ENCODE measurements at regions not wholly inside any gene's neighbourhood (a gene's known extent, or its start where the extent isn't known, plus 50 kb on each side); places are given as distances from the start of the nearest gene placed in this dataset.

DNA sequence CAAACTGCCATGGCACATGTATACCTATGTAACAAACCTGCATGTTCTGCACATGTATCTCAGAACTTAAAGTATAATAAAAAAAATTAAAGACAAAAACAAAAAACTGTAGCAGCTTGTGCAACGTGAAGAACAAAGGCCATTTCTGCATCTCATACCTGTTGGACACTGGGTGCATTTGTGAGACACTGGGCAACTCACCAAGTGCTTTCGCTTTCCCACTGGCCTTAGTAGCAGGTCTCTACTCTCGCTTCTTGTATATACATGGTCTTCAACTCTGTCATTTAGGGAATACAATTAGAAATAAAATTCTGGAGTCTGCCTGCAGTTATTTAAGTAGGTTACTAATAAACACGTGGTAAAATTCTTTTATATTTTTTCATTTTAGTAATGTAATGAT is 423.8 kb downstream of the CBLN4 start:
- in situ Hi-C loops (cut with MboI; ENCODE audit: low pct_unique_long_range_greater_than_20kb, low sequenced_read_pairs, unreplicated experiment): no loop called here
- TF ChIP-seq, protein P1, sequence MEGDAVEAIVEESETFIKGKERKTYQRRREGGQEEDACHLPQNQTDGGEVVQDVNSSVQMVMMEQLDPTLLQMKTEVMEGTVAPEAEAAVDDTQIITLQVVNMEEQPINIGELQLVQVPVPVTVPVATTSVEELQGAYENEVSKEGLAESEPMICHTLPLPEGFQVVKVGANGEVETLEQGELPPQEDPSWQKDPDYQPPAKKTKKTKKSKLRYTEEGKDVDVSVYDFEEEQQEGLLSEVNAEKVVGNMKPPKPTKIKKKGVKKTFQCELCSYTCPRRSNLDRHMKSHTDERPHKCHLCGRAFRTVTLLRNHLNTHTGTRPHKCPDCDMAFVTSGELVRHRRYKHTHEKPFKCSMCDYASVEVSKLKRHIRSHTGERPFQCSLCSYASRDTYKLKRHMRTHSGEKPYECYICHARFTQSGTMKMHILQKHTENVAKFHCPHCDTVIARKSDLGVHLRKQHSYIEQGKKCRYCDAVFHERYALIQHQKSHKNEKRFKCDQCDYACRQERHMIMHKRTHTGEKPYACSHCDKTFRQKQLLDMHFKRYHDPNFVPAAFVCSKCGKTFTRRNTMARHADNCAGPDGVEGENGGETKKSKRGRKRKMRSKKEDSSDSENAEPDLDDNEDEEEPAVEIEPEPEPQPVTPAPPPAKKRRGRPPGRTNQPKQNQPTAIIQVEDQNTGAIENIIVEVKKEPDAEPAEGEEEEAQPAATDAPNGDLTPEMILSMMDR (IDR thresholded peaks at IDR 0.05; ENCODE audit: extremely low read depth, insufficient read depth, missing control alignments): no peak
- no peak for DNase-seq (ENCODE audit: low spot score)

DNA sequence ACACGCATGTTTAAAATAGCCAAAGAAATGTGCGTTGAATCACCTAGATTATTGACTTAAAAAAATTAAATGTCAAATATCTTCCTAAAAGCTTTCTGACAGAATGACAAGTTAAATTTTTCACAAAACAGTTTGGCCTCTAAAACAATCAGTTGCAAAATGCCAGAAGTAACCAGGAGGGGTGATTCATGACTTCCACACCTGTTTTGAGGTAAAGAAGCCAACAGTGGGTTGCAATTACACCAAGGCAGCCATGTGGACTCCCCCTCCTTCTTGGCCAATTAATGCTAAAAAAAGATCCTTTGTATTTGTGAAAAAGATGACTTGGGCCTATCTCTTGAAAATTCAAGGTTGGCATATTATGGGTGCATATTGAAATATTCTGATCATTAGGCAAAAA is 424.8 kb downstream of the CBLN4 start:
- DNase-seq (ENCODE audit: low spot score): no peak
- in situ Hi-C loops (cut with MboI; ENCODE audit: low pct_unique_long_range_greater_than_20kb, low sequenced_read_pairs, unreplicated experiment): no loop called here
- TF ChIP-seq, protein P1 (IDR thresholded peaks at IDR 0.05; ENCODE audit: extremely low read depth, insufficient read depth, missing control alignments): no peak

DNA sequence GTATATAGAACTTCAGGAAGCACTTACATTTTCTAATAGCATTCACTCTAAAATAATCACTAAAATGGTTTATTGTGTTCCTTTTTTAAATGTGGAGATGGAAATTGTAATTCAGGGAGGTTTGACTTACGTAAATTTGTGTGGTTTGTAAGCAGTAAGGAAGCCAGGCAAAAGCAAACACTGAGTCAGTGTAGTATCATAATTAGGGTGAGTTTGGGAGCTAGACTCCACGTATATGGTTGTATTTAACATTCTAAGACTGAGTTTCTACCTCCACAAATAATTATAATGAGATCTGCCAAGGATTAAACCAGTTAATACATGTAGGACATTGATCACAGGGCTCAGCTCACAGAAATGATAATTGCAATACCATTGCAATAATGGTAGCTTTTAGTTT is 425.5 kb downstream of the CBLN4 start:
- in situ Hi-C loops (cut with MboI; ENCODE audit: low pct_unique_long_range_greater_than_20kb, low sequenced_read_pairs, unreplicated experiment): no loop called here
- DNase-seq (ENCODE audit: low spot score): no peak
- TF ChIP-seq, protein P1 (IDR thresholded peaks at IDR 0.05; ENCODE audit: extremely low read depth, insufficient read depth, missing control alignments): no peak

DNA sequence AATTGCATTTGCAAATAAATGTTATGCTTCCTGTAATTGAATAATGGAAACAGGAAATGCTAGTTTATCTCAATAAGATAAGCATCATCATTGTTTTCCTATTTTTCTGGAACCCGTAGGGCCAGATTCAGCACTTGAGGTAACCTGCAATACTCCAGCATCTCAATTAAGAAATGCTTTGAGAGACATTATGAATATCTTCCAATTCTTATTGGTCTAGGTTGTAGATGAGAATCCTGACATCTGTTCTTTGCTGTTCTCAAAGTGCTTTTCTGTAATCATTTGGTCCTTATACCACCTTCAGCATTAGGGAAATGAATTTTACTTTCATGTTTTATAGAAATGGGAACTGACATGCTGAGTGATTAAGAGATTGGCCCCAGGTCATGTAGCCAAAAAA is 428.3 kb downstream of the CBLN4 start:
- in situ Hi-C loops (cut with MboI; ENCODE audit: low pct_unique_long_range_greater_than_20kb, low sequenced_read_pairs, unreplicated experiment): no loop called here
- no peak for DNase-seq (ENCODE audit: low spot score)
- TF ChIP-seq, protein P1 (IDR thresholded peaks at IDR 0.05; ENCODE audit: extremely low read depth, insufficient read depth, missing control alignments): no peak

DNA sequence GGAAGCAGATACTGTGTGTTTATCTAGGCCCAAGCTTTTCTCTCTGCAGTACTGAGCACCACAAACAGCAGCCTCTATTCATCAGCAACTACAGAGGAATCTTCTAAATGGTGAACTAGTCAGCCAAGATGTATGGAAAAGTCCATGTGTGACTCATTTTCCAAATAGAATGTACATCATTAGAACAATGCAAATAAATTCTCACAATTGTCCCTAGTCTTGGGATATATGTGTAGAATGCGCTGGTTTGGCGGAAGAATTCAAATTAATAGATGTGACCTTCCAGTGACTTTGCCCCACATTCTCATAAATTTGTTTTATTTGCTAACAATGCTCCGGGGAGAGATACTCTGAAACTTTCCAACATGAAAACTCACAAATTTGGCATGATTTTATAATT is 436.2 kb downstream of the CBLN4 start:
- DNase-seq (ENCODE audit: low spot score): no peak
- in situ Hi-C loops (cut with MboI; ENCODE audit: low pct_unique_long_range_greater_than_20kb, low sequenced_read_pairs, unreplicated experiment): no loop called here
- TF ChIP-seq, protein P1 (IDR thresholded peaks at IDR 0.05; ENCODE audit: extremely low read depth, insufficient read depth, missing control alignments): no peak

DNA sequence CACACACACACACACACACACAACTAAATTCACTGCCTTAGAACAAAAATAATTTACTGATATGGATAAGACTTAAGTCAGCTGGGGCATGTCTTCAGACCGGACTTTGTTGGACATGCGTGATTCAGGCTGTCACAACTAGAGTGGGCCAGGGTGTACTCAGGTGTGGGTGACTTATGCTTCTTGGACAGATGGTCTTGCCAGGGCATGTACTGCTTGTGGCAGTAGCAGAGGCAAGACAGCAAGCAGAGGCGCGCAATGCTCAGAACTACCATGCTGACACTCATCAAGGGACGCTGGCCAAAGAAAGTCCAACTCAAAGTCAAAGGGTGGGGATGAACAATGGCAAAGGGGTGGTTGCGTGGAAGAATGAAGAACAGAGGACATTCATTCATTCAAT is 437.5 kb downstream of the CBLN4 start:
- in situ Hi-C loops (cut with MboI; ENCODE audit: low pct_unique_long_range_greater_than_20kb, low sequenced_read_pairs, unreplicated experiment): no loop called here
- TF ChIP-seq, protein P1 (IDR thresholded peaks at IDR 0.05; ENCODE audit: extremely low read depth, insufficient read depth, missing control alignments): no peak
- DNase-seq (ENCODE audit: low spot score): no peak

Data from GM13977 (cell line).